ENCODE measurements at regions not wholly inside any gene's neighbourhood (a gene's known extent, or its start where the extent isn't known, plus 50 kb on each side); places are given as distances from the start of the nearest gene placed in this dataset.
"Not testable (repeated sequence)": the region's sequence is repeated elsewhere in the genome, so short reads cannot be mapped to it uniquely, and the experiment has no call there.

DNA sequence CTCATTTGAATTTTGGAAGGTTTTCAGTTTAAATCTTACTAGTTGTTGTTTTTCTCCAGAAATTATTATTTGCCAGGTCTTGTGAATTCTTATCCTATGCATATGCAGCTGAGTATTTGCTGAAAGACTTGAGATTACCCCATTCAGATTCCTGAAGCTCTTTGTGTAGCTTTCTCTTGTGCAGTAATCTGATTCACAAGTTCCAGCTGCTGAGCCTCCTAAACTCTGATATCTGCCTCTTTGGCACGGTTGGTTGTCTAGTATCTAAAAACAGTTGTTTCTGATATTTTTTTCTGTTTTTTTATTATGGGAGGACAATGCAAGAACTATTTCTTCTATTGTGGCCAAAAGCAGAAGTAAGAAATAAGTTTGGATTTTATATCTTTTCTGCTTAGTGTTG is 863.9 kb upstream of the MANEA start:
- DNase-seq (ENCODE audit: low read depth, low spot score) = no peak

GRCh38 chr6:94698773-94699172 is 878.6 kb upstream of the MANEA start:
- no peak for DNase-seq (ENCODE audit: low read depth, low spot score)

DNA sequence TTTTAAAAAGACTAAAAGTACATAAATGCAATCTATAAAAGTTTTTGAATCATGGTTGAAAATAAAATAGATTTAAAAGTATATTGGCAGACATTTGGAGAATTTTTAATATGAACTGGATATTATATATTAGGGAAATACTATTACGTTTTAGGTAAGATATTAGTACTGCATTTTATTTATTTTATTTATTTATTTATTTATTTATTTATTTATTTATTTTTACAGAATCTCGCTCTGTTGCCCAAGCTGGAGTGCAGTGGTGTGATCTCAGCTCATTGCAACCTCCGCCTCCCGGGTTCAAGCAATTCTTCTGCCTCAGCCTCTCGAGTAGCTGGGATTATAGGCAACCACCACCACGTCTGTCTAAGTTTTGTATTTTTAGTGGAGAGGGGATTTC is 890.1 kb upstream of the MANEA start:
- DNase-seq (ENCODE audit: low read depth, low spot score) = not testable (repeated sequence)

DNA sequence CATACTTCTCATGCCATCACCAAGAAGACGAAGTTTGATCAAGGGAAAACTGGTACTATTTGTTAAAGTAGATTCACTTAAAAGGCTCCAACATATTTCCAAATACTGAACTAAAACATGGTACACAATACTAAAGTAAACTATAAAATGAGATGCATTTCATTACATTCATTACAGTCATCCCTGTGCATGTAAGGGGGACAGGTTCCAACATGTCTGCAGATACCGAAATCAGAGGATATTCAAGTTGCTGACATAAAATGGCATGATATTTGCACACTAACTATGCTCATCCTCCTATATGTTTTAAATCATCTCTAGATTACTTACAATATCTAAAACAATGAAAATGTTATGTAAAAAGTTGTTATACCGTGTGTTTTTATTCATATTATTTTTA is 893.9 kb upstream of the MANEA start:
- no peak for DNase-seq (ENCODE audit: low read depth, low spot score)

- DNase-seq (ENCODE audit: low read depth, low spot score) = no peak
Observed at GRCh38 chr6:94680669-94681212, 896.6 kb upstream of the MANEA start.

DNA sequence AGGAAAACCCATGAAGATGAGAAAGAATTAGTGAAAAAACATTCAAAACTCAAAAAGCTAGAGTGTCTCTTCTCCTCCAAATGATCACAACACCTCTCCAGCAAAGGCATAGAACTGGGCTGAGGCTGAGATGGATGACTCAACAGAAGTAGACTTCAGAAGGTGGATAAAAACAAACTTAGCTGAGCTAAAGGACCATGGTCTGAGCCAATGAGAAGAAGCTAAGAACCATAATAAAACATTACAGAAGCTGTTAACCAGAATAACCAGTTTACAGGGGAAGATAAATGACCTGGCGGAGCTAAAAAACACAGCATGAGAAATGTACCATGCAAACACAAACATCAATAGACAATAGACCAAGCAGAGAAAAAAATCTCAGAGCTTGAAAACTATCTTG is 904.1 kb upstream of the MANEA start:
- DNase-seq (ENCODE audit: low read depth, low spot score) = no peak

- DNase-seq (ENCODE audit: low read depth, low spot score) = no peak
Observed at GRCh38 chr6:94670017-94670416, 907.3 kb upstream of the MANEA start.

- no peak for DNase-seq (ENCODE audit: low read depth, low spot score)
Observed at GRCh38 chr6:94668876-94669275, 908.5 kb upstream of the MANEA start.

GRCh38 chr6:94658929-94659328 is 918.4 kb upstream of the MANEA start:
- no peak for DNase-seq (ENCODE audit: low read depth, low spot score)

- no peak for DNase-seq (ENCODE audit: low read depth, low spot score)
Observed at GRCh38 chr6:94651239-94651638, 926.1 kb upstream of the MANEA start.

DNA sequence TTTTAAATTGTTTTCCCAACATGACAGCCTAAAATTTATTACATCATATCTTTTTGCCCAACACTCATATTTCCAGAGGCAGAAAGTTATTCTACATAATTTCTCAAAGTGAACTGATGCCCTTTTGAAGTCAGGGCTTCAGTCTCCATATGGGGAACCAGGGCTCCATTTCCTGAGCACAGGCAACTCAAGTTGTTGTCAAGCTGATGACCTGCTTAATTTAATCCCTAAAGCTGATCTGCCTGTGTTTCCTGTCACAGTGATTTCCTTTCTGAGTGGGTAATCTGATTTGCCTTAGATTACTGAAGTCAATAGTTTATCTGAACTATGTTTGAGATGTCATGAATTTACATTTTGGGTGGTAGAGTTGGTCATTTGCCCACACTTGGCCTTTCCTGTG is 932.1 kb upstream of the MANEA start:
- no peak for DNase-seq (ENCODE audit: low read depth, low spot score)

GRCh38 chr6:94639564-94639963 is 937.8 kb upstream of the MANEA start:
- no peak for DNase-seq (ENCODE audit: low read depth, low spot score)

GRCh38 chr6:94636780-94637385 is 940.5 kb upstream of the MANEA start:
- DNase-seq (ENCODE audit: low read depth, low spot score) = no peak

DNA sequence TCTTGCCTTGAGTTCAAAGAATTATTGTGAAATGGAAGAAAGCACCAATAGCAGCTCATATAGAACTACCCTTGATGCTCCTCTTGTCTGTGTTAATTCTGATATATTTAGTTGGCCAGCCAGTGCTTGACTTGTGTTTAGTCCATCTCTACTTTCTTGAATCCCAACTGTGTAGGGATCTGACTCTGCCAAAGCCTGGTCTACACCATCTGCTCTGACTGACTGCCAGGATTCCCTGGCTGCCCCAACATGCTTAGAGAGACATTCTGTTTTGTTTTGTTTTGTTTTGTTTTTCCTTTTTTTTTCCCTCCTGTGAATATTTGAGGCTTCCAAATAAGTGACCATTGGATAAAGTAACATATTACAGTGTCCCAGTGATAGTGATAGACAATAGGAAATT is 953.7 kb upstream of the MANEA start:
- DNase-seq (ENCODE audit: low read depth, low spot score) = no peak

GRCh38 chr6:94622783-94623182 is 954.6 kb upstream of the MANEA start:
- DNase-seq (ENCODE audit: low read depth, low spot score) = no peak

DNA sequence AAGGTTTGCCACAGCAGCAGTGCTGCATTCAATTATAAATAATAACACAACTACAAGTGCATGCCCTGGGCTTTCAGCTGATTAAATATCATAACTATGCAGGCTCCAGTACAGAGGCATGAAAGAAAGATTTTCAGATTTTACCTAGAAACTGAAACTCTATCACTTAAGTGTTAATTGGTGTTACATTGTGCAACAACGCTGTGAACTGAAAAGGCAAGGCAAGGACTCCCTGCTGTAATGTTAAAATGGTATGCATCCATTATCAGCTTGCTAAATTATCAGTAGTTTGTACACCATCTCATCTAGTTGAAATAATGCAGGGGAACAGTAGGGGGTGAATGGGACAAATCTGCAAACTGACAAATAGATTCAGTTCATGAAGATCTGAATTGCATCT is 976.7 kb upstream of the MANEA start:
- no peak for DNase-seq (ENCODE audit: low read depth, low spot score)

- DNase-seq (ENCODE audit: low read depth, low spot score) = no peak
Observed at GRCh38 chr6:94597487-94597886, 979.8 kb upstream of the MANEA start.

- DNase-seq (ENCODE audit: low read depth, low spot score) = no peak
Observed at GRCh38 chr6:94590416-94590815, 986.9 kb upstream of the MANEA start.

- DNase-seq (ENCODE audit: low read depth, low spot score) = no peak
Observed at GRCh38 chr6:94588301-94588700, 989.0 kb upstream of the MANEA start.

DNA sequence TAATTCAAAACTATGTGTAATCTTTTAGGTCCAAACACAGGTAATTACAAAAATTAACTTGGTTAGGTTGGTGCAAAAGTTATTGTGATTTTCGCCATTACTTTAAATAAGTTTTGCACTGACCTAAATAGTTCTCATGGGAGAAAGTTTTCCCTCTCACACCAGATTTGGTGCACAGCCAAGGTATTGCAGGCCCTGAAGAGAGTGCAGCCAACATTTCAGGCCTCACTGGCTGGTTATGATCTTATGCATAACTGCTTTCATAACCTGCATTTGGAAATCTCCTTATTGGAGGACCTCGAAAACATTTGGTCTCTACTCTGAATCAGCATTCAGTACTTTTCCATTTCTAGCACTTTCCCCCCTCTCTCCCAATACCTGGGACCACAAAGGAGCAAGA is 993.1 kb upstream of the MANEA start:
- DNase-seq (ENCODE audit: low read depth, low spot score) = no peak

DNA sequence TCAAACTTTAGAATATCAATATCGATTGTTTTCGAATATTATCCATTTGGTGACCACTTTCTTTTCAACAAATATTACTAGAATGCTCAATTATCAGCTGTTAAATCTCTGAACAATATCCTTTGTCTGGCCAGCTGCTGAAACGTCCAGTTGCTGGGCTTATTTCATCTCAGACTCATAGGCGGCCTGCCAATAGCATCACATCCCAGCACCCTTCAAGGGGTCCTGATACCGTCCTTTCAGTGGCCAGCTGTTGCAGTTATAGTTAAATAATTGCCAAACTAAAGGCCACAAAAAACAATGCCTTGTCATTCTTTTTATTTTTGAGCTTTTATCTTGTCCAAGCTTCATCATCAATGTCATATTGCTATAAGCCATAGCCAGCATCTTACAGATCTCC is 1006.8 kb upstream of the MANEA start:
- no peak for DNase-seq (ENCODE audit: low read depth, low spot score)

DNA sequence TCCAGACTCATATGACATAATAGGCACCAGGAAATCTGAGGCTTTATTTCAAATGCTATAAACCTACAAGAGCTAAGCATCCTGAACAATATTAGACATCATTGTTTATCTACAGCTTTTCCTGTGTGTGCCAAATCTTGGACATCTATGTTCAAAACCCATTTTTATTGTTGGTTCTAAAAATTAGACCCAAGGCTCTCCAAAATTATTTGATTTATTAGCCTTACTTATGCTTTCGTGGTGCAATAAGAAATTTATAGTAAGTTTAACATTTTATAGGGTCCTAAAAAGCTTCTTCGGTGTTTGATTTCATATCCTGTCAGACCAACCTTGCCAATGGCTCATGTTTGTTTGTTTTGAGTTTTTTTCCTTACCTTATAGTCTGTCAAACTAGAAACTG is 1014.5 kb upstream of the MANEA start:
- no peak for DNase-seq (ENCODE audit: low read depth, low spot score)

DNA sequence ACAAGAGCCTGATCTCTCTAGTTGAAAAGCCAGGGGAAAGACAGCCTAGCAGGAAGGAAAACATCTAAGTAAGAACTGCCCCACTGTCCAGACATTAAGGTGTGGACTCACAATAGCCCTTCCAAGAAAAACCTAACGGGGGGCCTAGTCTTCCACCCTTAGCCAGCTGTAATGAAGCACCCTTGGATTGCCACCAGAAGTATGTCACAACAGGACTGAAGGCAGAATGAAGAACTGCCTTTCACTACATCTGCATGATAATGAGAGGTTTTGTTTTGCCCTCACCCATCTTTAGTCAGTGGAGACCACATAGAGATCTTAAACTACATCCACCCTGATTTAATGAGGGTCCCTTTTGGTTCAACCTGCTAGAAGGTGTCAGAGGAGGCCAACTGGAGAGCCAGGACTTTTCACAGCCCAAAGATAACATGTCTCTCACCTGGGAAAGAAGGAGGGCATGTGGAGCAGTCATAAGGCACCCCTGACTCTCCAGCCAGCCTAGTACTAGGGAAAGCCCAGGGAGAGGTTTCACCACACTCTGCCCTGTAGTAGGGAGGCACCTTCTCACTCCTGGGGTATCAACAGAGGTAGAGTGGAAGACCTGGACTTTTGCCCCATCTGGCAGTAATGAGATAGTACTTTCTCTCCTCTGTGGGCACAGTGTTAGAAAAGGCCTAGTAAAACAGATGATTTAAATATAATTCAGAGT is 1017.4 kb upstream of the MANEA start:
- no peak for DNase-seq (ENCODE audit: low read depth, low spot score)
